Muscle of leg (tissue), 3 donors: ENCODE measurements at regions not wholly inside any gene's neighbourhood (a gene's known extent, or its start where the extent isn't known, plus 50 kb on each side); places are given as distances from the start of the nearest gene placed in this dataset.

Experiments
- DNase-seq: peaks from one replicate; pipeline ENCODE4 v3.0.0; 2013
- H3K27ac ChIP-seq: one replicate; pipeline ENCODE4 v1.5.1; 2013; ENCODE audit warnings: mild to moderate bottlenecking, low read length, control low read depth
- H3K27me3 ChIP-seq: one replicate; pipeline ENCODE4 v1.6.1; 2013; ENCODE audit warnings: low read length; ENCODE audit not compliant: control insufficient read depth, insufficient read depth
- H3K36me3 ChIP-seq: one replicate; pipeline ENCODE4 v1.6.1; 2013; ENCODE audit warnings: low read length; ENCODE audit not compliant: control insufficient read depth, insufficient read depth
- H3K4me1 ChIP-seq: one replicate; pipeline ENCODE4 v1.6.1; 2013; ENCODE audit warnings: low read length; ENCODE audit not compliant: control insufficient read depth, insufficient read depth
- H3K4me3 ChIP-seq: one replicate; pipeline ENCODE4 v1.5.1; 2013; ENCODE audit warnings: low read length, control low read depth
- H3K9me3 ChIP-seq: replicated peaks from 2 replicates; pipeline ENCODE4 v1.6.1; 2013; ENCODE audit warnings: low read depth, low read length; ENCODE audit not compliant: control insufficient read depth
- WGBS: methylation state at CpG from one replicate; pipeline ENCODE4 v1.1.5; 2013; ENCODE audit warnings: missing lambda C conversion rate; ENCODE audit not compliant: insufficient coverage; 5-methylcytosine and 5-hydroxymethylcytosine counted together

DNA sequence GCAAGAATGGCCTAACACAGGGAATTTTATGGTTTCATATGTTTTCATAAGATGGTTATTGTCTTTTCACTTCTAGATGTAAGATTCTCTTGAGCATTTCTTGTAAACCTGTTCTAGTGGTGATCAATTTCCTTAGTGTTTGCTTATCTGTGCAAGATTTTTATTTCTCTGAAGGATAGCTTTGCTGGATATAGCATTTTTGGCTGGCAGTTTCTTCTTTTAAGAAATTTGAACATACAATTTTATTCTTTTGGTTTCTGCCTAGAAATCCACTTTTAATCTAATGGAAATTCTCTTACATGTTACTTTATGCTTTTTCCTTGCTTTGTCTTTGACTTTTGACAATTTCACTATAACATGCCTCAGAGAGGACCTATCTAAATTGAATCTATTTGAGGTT, 276.5 kb upstream of the SFRP2 start:
- H3K27me3 ChIP-seq: no peaks in the 10 kb centered on the region
- H3K36me3 ChIP-seq: no peaks in the 10 kb centered on the region
- H3K4me1 ChIP-seq: no peaks in the 10 kb centered on the region
- H3K4me3 ChIP-seq: no peak overlapping the region
- H3K27ac ChIP-seq: no peak overlapping the region
- H3K9me3 ChIP-seq: peaks cover 12% of the 10 kb centered on the region
- DNase-seq: no peak

DNA sequence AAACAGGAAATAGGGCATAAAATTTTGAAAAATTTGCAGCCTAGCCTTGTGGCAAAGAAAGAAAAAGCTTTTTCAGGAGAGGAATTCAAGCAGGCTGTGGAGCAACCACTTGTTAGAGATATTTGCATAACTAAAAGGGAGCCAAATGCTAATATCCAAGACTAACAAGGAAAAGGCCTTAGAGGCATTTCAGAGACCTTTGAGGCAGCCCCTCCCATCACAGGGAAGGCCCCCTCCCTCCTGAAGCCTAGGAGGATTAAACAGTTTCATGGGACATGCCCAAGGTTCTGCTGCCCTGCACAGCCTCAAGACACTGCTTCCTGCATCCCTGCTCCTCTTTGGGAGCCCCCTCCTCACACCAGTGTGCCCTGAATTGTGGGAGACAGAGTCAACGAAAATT, 275.4 kb upstream of the SFRP2 start:
- no peaks in the 10 kb centered on the region for H3K27me3 ChIP-seq
- no peak overlapping the region for H3K4me3 ChIP-seq
- H3K9me3 ChIP-seq: peaks cover 12% of the 10 kb centered on the region
- WGBS: no CpG with 5 or more reads among the region's 1 CpG
- no peaks in the 10 kb centered on the region for H3K36me3 ChIP-seq
- H3K4me1 ChIP-seq: no peaks in the 10 kb centered on the region
- H3K27ac ChIP-seq: no peak overlapping the region
- DNase-seq: no peak

DNA sequence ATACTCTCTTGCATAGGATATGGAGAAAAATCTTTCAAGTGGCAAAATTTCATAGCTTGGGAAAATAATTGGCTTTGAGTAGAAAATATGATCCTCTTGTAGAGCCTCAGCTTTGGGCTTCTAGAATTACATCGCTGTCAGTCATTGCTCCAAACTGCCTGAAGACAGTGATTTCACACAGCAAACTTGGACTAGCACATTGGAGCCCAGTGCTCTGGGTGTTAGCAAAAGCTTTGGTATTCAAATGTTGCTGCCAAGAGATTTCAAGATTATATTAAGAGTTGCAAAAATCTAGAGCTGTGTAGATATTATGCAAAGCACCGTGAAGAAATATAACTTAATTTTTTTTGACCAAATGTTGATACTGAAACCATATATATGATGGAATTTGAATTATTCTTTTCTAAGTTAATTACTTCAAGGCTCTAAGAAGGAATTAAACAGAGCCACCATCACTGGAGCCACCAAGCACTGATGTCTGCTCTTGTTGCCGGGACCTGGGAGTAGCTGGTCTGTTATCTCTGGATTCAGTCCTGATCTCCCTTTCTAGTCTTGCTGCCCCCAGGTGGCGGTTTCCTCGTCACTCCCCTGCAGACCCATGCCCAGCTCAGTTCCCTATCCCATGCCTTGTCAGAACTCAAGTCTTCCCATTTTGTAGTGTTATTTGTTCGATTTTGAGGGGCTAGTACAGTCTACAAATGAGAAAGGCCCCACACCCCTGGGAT, 260.7 kb upstream of the SFRP2 start:
- no peak overlapping the region for H3K4me3 ChIP-seq
- no peaks in the 10 kb centered on the region for H3K27me3 ChIP-seq
- DNase-seq: peak; percentile 68
- peaks cover 3% of the 10 kb centered on the region for H3K9me3 ChIP-seq
- no peaks in the 10 kb centered on the region for H3K36me3 ChIP-seq
- H3K27ac ChIP-seq: no peak overlapping the region
- WGBS: 65% methylated on average over 2 of the region's 6 CpGs
- H3K4me1 ChIP-seq: peaks cover 6% of the 10 kb centered on the region

DNA sequence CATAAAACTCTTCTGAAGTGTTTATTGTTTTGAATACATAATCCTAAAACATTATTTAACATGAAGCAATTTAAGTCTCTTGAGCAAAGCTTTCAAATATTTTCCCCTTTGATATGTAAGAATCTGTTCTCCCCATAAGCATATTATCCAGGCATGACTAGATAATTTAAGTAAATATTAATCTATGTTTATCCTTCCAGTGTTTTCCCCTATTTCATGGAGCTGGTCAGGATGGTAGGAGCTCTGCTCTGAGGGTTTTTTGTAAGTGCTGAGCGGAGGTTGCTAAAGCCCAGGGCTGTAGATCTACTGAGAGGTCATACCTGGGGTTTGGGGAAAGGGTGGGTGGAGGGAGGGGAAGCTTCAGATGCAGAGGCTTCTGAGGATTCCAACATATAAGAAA, 258.9 kb upstream of the SFRP2 start:
- Histone ChIP-seq H3K9me3 (peaks cover 2% of the 10 kb centered on the region), H3K36me3 (no peaks in the 10 kb centered on the region), H3K27ac (no peak overlapping the region), H3K4me3 (no peak overlapping the region), H3K4me1 (peaks cover 6% of the 10 kb centered on the region), H3K27me3 (no peaks in the 10 kb centered on the region)
- no CpG with 5 or more reads among the region's 1 CpG for WGBS
- no peak for DNase-seq

DNA sequence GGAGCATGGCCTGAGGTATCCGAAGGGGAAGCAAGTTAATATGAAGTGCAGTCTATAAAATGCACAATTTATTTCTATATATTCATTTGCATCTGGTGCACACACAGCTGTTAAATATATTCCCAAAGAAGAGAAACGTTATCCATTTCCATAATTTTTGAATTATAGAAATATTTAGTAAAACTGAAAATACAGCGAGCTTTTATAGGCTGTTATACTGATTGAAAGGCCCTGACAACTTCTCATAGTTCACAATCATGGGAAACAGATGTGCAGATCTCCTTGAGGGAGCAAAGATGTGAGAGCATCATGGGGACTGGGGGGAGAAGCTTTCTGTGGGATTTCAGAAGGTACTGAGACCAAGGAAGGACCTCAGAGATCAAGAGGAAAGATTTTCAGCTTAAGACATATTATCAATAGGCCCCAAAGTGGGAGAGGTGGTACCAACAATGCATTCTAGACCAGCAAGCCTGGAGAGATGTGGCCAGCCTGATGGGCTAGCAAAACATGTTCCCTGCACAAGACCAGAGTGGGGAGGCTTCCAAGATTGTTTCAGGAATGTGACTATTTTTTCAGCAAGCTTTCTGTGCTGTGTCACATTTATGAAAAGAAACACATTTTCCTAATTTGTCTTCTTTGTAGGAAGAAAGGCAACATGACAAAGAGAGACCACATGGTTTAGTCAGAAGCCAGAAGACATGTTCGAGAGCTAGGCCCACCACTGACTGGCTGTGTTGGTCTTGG, 256.0 kb upstream of the SFRP2 start:
- Histone ChIP-seq H3K27me3 (no peaks in the 10 kb centered on the region), H3K4me3 (no peak overlapping the region), H3K4me1 (peaks cover 5% of the 10 kb centered on the region), H3K27ac (peak overlapping the region; percentile 37), H3K9me3 (no peaks in the 10 kb centered on the region), H3K36me3 (no peaks in the 10 kb centered on the region)
- DNase-seq: peak; percentile 72
- WGBS: no CpG with 5 or more reads among the region's 4 CpGs

DNA sequence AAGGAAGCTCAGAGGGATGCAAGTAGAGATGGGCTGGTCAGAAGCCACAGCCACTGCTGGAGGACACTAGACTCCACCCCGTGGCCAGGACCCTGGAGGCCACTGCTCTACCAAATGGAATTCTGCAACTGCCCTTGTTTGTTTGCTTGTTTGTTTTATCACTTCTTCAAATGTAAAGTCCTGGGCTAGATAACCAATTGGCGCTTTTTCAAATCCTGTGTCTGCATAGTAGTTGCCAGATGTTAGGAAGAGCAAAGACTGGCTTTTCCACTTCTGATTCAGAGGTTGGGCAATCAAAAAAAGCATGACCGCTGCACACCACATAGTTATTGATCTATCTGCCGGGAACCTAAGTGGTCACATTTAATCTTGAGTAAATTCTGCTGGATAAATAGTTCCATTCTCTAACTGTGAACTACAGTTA, 255.2 kb upstream of the SFRP2 start:
- peaks cover 3% of the 10 kb centered on the region for H3K4me1 ChIP-seq
- H3K27ac ChIP-seq: no peak overlapping the region
- WGBS: 71% methylated on average over 1 of the region's 4 CpGs
- no peaks in the 10 kb centered on the region for H3K36me3 ChIP-seq
- no peak overlapping the region for H3K4me3 ChIP-seq
- no peaks in the 10 kb centered on the region for H3K27me3 ChIP-seq
- no peak for DNase-seq
- H3K9me3 ChIP-seq: no peaks in the 10 kb centered on the region

DNA sequence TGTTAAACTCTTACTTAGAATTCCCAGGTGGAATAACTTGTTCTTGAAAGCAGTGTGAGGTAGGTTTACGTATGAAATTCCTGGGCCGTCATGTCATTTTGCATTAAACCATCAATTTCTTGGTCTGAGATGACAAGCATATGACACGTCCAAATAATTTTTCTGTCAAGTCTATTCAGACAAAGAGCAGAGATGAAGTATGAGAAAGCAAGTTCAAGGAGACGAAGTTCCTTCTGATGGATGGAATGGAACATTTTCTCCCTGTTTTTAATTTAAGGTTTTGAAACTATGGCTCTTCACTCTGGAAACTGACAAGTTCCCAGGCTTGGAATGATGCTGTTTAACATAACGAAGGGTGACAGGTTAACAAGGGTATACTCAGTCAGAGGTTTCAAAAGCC, 252.8 kb upstream of the SFRP2 start:
- DNase-seq: no peak
- WGBS: 100% methylated on average over 1 of the region's 5 CpGs
- H3K4me1 ChIP-seq: peaks cover 3% of the 10 kb centered on the region

DNA sequence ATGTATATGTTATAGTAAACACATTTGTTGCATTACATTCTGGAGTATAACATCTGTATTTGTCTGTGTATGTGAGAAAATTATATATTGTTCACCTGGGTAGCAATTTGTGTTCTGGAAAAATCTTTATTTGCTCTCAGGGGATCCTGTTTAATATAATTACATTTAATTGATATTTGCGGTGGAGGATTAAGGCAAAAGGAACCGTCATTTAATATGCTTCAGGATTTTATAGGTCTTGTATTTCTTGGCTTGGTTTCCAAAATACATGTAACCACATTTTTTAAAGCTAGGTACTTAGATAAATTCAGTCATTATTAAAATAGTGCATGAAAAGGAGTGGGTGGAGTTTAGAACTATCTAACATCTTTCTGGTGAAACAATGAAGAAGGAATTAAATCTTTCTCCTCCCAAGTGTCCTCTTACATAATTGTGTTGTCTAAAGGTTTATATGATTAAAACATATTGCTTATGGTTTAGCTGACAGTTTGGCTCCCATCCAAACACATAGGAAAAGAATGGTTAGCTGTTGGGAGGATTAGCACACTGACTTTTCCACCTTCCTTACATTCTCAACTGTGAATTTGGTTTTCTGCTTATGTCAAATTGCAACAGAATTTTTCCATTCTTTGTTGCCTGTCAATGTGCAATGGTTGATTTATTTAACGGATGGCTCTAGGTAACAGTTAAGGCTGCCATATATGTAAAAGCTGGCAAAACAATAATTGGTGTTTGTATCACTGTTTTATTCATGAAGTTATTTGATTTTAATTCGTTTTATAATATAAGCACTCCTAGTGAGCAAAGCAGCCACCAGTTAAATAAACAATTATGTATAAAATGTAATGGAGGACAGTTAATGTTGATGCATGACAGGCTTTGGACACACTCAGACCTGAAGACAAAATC, 250.8 kb upstream of the SFRP2 start:
- no peak for DNase-seq

More for the DNA sequence above, 252.8 kb upstream of the SFRP2 start:
- Histone ChIP-seq H3K27ac (no peak overlapping the region), H3K27me3 (no peaks in the 10 kb centered on the region), H3K4me3 (no peak overlapping the region), H3K9me3 (no peaks in the 10 kb centered on the region), H3K36me3 (no peaks in the 10 kb centered on the region)

DNA sequence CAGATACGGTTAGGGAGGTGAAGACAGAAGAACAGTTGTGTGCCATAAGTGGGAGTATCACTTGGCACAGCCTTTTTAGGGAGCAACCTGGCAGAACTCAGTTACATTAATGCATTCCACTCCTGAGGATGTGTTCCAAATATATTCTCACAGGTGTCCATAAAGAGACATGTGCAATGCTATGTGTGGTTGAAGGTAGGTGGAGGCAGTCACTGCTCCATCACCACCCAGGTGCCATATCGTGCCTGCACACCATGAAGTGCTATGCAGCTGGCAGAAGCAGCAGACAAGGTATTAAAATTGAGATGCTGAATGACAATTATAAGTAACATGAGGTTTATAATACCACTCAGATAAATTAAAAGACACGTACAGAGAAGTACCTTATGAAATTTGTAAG, 248.0 kb upstream of the SFRP2 start:
- Histone ChIP-seq H3K4me3 (no peak overlapping the region), H3K27ac (no peak overlapping the region), H3K4me1 (no peaks in the 10 kb centered on the region), H3K9me3 (peaks cover 4% of the 10 kb centered on the region), H3K36me3 (no peaks in the 10 kb centered on the region), H3K27me3 (no peaks in the 10 kb centered on the region)
- no peak for DNase-seq
- no CpG with 5 or more reads among the region's 3 CpGs for WGBS

More for the DNA sequence above, 250.8 kb upstream of the SFRP2 start:
- Histone ChIP-seq H3K27me3 (no peaks in the 10 kb centered on the region), H3K4me1 (no peaks in the 10 kb centered on the region), H3K36me3 (no peaks in the 10 kb centered on the region), H3K4me3 (no peak overlapping the region), H3K9me3 (no peaks in the 10 kb centered on the region), H3K27ac (no peak overlapping the region)
- no CpG with 5 or more reads among the region's 4 CpGs for WGBS

DNA sequence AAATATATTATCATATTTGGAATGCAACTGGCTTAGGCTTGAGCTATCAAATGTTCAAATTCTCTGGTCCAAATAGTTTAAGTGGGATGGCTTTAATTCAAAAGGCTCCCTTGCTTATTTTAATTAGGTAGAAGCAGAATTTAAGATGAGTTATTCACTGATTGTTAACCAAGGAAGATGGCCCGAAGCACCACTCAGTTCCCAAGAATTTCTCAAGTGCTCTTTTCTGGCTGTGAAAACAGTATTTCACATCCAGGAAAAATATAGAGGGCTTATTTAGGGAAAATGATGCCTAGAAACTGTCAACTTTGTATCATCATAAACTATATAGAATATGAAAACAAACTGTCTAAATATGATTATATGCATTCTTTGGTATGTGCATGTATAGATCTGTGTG, 246.5 kb upstream of the SFRP2 start:
- Histone ChIP-seq H3K4me1 (no peaks in the 10 kb centered on the region), H3K36me3 (no peaks in the 10 kb centered on the region), H3K4me3 (no peak overlapping the region), H3K27me3 (no peaks in the 10 kb centered on the region), H3K27ac (no peak overlapping the region), H3K9me3 (peaks cover 6% of the 10 kb centered on the region)
- no peak for DNase-seq
- no CpG with 5 or more reads among the region's 1 CpG for WGBS
